Jurkat, Clone E6-1 (cell line): ENCODE measurements at regions not wholly inside any gene's neighbourhood (a gene's known extent, or its start where the extent isn't known, plus 50 kb on each side); places are given as distances from the start of the nearest gene placed in this dataset.
"Not testable (repeated sequence)": the region's sequence is repeated elsewhere in the genome, so short reads cannot be mapped to it uniquely, and the experiment has no call there.

Experiments
- DNase-seq: peaks from one replicate; pipeline ENCODE4 v3.0.0-alpha.2; 2011; ENCODE audit warnings: low read depth, low spot score
- H3K4me3 ChIP-seq: 2 replicates; pipeline ENCODE4 v1.5.1; 2011; ENCODE audit warnings: mild to moderate bottlenecking, low read length, control low read depth, moderate library complexity

- no peak overlapping the region for H3K4me3 ChIP-seq
- no peak for DNase-seq
Measured at GRCh38 chr12:17571047-17571446, 518.9 kb downstream of the RERGL start.

- H3K4me3 ChIP-seq, DNase-seq: not testable (repeated sequence)
Measured at GRCh38 chr12:17564630-17565029, 525.4 kb downstream of the RERGL start.

GRCh38 chr12:17550011-17550410 is 540.0 kb downstream of the RERGL start:
- no peak overlapping the region for H3K4me3 ChIP-seq
- no peak for DNase-seq

DNA sequence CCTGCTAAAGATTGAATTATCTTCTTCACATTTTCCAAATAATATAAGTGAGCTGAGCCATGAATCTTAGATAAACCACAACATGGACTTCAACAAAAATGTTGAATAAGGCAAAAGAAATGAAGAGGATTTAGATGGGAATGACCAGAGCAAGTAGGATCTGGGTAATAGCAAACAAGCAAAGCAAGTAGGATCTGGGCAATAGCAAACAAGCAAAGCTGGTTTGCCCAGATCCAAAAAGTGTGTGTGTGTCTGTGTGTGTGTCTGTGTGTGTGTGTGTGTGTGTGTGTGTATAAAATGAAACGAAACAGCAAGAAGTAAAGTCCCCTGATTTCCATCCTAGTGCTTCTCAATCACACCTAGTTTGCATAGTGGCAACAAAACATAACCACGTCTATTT is 549.1 kb downstream of the RERGL start:
- no peak for DNase-seq
- H3K4me3 ChIP-seq, result no peak overlapping the region

GRCh38 chr12:17528394-17528793 is 561.6 kb downstream of the RERGL start:
- DNase-seq, result peak; percentile 14
- no peak overlapping the region for H3K4me3 ChIP-seq

DNA sequence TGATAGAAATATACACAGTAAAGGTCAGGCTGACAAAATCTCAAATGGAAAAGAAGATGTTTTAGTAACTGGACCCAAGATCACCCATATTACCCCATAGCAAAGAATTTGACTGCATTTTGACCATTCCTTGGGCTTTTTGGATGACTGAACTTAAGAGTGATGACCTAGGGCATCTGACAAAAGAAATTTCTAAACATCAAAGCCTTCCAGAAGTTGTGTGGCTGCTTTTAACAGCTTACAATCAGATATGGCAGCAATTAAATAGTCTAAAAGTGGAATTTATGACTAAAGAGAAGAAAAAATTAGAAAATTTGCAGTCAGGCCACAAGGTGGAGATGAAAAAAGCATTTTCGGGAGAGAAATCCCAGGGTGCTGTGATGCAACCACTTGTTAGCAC is 563.0 kb downstream of the RERGL start:
- no peak overlapping the region for H3K4me3 ChIP-seq
- DNase-seq, result no peak

- no peak overlapping the region for H3K4me3 ChIP-seq
- DNase-seq, result no peak
Measured at GRCh38 chr12:17511369-17511768, 578.6 kb downstream of the RERGL start.

- DNase-seq, result no peak
Measured at GRCh38 chr12:17507336-17507735, 582.7 kb downstream of the RERGL start.

DNA sequence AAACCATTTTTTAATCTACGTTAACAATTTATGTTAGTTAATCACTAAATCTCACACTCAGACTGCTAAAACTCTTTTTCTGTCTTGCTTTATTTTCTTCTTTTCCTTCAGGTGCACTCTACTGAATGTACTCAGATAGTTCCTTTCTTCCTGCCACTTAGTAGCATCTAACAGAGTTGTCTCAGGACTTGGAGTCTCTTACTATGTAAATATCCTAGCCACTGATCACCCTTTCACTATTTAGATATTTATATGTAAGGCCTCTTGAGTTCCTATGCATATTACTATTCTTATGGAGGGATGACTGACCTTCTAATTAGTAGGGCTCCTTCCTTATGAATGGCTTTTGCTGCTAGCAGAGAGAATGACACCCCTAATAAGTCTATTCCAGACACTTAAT is 586.3 kb downstream of the RERGL start:
- no peak for DNase-seq
- H3K4me3 ChIP-seq, result no peak overlapping the region

More at GRCh38 chr12:17507336-17507735, 582.7 kb downstream of the RERGL start:
- H3K4me3 ChIP-seq, result no peak overlapping the region

DNA sequence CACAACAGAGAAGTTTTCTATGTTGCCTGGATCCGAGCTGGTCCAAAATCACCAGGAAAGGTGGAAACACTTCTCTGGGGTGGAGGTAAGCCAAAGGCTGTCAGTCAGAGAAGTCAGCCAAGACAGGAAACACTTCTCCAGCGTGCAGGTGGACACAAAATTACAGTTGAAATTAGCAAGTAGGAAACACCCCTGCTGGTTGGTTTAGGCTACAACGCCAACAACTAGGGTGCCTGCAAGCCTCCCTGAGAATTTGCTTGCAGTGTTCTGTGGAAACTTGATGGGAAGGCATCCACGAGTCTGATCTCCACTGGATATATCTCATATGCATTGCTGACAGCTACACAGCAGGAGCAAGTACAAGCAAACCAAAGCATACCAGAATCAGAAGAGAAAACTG is 600.5 kb downstream of the RERGL start:
- DNase-seq, result peak; percentile 5
- no peak overlapping the region for H3K4me3 ChIP-seq

DNA sequence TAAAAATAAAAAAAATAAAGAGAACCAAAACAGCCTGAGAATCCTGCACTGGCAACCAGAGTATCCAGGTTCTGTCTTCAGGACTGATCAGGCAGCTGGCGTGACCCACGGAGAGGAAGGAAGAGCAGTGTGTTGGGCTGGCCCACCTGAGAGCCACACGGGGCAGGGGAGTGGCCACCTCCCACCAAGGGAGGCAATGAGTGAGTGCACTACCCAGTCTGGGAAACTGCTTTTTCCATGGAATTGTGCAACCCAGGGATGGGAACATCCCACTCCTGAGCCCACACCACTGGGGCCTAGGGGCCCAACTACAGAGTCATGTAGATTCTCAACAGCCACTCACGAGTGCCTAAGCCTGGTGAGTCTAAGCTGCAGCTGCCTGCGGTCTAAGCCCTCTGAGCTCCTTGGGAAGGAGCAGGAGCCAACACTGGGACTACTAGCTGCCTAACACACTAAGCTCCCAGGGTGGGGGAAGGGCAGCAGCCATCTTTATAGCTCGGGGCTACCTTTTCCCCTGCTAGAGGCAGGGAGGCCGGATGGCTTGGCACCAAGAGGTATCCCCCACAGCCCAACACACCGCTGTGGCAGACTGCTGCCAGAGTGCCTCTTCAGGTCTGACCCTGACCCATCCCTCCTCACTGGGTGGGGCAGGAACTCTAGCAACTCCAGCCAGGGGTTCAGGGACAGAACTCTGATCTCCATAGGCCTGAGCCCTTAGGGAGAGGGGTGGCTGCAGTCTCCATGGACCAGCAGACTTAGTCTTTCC is 610.9 kb downstream of the RERGL start:
- H3K4me3 ChIP-seq, result no peak overlapping the region
- DNase-seq, result no peak

DNA sequence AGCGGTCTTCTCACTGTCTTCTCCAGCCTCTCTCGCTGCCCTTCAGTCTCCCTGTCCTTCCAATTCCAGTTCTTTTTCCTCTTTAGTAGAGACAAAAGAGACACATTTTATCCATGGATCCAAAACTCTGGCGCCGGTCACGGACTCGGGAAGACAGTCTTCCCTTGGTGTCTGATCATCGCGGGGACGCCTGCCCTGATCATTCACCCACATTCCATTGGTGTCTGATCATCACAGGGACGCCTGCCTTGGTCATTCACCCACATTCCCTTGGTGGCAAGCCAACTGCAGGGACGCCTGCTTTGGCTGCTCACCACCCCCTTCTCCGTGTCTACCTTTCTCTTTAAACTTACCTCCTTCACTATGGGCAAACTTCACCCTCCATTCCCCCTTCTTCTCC is 619.5 kb downstream of the RERGL start:
- no peak overlapping the region for H3K4me3 ChIP-seq
- DNase-seq, result no peak

DNA sequence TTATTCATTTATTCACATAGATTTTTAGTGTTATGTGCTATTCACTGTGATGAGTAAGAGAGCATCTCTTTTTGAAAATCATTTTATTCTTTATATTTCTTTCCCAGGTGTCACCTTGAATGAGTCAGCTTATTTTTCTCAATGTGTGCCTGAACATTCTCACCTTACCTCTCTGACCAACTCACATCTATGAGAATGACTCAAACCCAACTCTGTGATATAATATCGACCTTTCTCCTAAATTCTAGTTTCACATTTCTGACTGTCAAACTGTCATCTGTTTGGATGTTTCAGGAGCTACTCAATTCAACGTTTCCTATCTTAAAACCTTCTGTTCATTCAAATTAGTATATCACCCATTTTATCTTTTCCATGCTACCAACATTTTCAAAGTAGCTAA is 630.8 kb downstream of the RERGL start:
- no peak overlapping the region for H3K4me3 ChIP-seq
- no peak for DNase-seq

- no peak for DNase-seq
- no peak overlapping the region for H3K4me3 ChIP-seq
Measured at GRCh38 chr12:17456486-17456885, 633.5 kb downstream of the RERGL start.

- DNase-seq, result no peak
- H3K4me3 ChIP-seq, result no peak overlapping the region
Measured at GRCh38 chr12:17438141-17438540, 651.9 kb downstream of the RERGL start.

DNA sequence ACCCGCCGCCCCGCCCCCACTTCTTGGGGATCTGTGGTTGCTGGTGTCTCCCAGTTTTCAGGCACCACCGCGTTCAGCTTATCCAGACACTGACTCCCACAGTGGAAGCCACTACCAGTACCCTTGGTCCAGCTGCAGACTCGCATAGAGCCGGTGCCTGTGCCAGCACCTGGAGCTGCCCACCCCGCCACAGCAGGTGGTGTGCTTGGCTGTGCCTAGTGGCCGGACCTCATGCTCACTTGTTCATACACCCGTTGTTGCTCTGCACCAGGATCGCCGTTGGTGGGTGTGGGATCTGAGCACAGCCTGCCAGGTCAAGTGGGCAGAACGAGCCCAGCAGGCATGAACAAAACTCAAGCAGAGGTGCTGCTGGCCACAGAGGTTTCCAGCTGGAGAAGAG is 673.2 kb downstream of the RERGL start:
- DNase-seq, result no peak

DNA sequence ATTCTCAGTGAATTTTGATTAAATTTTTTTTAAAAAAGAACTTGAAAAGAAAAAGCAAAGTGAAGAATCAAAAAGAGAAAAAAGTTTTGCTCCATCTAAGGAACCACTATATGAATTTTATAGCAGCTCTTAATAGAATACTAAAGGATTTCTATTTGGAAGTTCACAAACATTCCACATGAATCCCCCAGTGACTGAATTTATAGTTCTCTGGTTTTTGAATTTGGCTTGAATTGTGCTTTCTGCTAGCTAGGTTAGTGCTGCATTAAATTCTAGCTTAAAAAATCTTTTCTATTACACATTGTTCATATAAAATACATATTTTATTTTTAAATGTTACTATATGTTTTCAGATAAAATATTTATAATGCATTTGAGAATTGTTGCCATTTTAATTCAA is 675.4 kb downstream of the RERGL start:
- DNase-seq, result no peak
- H3K4me3 ChIP-seq, result no peak overlapping the region

More for the DNA sequence above, 673.2 kb downstream of the RERGL start:
- H3K4me3 ChIP-seq, result no peak overlapping the region

GRCh38 chr12:17411662-17412061 is 678.3 kb downstream of the RERGL start:
- no peak overlapping the region for H3K4me3 ChIP-seq
- no peak for DNase-seq

- no peak for DNase-seq
- H3K4me3 ChIP-seq, result no peak overlapping the region
Measured at GRCh38 chr12:17388679-17389078, 701.3 kb downstream of the RERGL start.

DNA sequence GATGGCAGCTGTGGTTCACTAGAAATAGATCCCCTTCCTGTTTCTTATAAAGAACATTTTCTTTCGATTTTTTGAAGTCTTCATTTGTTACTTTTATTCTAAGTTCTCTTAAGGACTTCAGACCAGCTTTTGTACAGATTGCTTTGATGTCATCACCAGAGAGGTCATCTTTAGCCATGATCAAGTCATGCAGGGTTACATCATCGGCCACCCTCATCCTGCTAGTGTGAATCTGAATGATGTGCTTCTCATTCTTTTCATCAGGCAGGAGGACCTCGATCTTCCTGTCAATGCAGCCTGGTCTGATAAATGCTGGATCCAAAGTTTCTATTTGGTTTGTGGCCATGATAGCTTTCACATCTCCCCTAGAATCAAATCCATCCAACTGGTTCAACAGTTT is 706.7 kb downstream of the RERGL start:
- no peak for DNase-seq

DNA sequence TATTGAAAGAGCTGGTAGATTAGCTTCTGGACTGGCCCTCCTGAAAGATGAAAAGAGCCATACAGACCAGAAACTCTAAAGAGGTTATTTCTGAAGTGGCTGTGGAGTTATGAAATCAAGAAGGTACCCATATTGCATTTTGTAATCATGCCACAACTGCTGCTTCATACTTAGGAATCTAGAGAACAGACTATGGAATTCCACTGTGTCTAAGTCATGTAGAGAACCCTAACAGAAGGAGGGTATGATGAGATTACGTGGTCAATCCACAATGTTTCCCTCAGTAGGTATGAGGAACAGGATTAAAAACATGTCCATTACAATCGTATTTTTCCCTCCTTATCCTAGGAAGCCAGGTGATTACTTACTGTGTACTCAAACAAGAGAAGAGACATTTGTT is 708.8 kb downstream of the RERGL start:
- DNase-seq, result no peak

More for the DNA sequence above, 706.7 kb downstream of the RERGL start:
- H3K4me3 ChIP-seq, result no peak overlapping the region

More for the DNA sequence above, 708.8 kb downstream of the RERGL start:
- no peak overlapping the region for H3K4me3 ChIP-seq
